ENCODE measurements at regions not wholly inside any gene's neighbourhood (a gene's known extent, or its start where the extent isn't known, plus 50 kb on each side); places are given as distances from the start of the nearest gene placed in this dataset.

DNA sequence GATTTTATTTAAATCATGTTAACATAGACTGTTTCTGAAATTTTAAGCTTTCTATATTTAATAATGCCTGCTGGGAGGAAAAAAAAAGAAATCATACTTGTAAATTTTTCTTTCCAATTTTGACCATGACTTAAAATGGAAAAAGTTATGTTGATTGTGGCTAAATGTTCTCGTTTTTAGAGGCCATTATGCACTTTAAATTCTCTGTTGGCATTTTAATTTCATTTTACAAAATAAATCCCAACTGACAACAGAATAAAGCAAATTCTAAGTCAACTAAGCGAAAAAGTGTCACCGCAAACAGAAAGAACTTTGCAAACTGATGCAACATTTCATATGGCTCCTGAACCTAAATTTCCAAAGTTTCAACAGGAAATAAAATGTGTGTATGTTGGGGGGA lies 74.8 kb upstream of the G2E3 start:
- no peak overlapping the region for H3K4me3 Mint-ChIP-seq
- H3K36me3 Mint-ChIP-seq, result no peaks in the 10 kb centered on the region
- no peak overlapping the region for H3K27ac Mint-ChIP-seq
- no peaks in the 10 kb centered on the region for H3K27me3 Mint-ChIP-seq
- ATAC-seq, result no peak
- H3K4me1 Mint-ChIP-seq, result no peaks in the 10 kb centered on the region
- H3K9me3 Mint-ChIP-seq, result no peaks in the 10 kb centered on the region

- no peaks in the 10 kb centered on the region for H3K36me3 Mint-ChIP-seq
- H3K27me3 Mint-ChIP-seq, result no peaks in the 10 kb centered on the region
- H3K27ac Mint-ChIP-seq, result no peak overlapping the region
- H3K9me3 Mint-ChIP-seq, result no peaks in the 10 kb centered on the region
- H3K4me1 Mint-ChIP-seq, result no peaks in the 10 kb centered on the region
- peak; percentile 36 for ATAC-seq
- no peak overlapping the region for H3K4me3 Mint-ChIP-seq
Measured at GRCh38 chr14:30484976-30485375, 74.0 kb upstream of the G2E3 start.

DNA sequence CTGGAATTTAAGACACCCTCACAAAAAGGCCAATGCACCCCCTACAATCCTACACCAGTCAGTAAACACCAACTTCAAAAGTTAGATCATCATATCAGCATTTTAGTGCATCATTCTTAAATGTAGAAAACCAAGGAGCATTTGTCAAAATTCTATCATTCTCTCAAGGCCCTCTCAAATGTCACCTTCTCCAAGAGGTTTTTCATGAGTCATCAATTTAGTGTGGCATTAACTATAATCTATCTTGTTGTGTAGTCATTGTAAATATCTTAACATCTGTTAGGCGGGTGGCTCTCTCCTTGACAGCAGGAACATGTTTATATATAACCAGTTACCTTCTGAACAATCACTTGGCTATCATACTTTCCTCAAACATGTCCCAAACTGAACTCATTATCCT lies 62.1 kb upstream of the G2E3 start:
- no peaks in the 10 kb centered on the region for H3K4me1 Mint-ChIP-seq
- ATAC-seq, result no peak
- H3K27me3 Mint-ChIP-seq, result no peaks in the 10 kb centered on the region
- no peaks in the 10 kb centered on the region for H3K9me3 Mint-ChIP-seq
- H3K36me3 Mint-ChIP-seq, result no peaks in the 10 kb centered on the region
- no peak overlapping the region for H3K4me3 Mint-ChIP-seq
- H3K27ac Mint-ChIP-seq, result no peak overlapping the region

DNA sequence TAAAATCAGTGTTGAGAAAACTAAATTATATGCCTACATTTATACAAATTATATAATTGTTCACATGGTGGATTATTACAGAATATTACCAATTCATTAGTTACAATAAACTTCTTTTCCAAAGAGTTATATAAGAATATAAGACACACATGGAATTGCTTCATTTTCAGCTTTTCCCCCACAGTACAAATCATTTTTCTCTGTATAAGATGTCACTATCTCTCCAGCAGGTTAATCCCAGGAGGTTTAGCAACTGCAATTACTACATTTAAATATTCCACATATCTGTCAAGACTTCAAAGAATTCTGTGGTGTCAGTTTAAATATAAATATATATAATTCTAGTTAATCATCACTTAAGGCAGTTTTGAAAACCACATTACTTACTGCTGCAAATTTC lies 59.6 kb upstream of the G2E3 start:
- ATAC-seq, result no peak
- no peaks in the 10 kb centered on the region for H3K9me3 Mint-ChIP-seq
- H3K27me3 Mint-ChIP-seq, result no peaks in the 10 kb centered on the region
- no peaks in the 10 kb centered on the region for H3K36me3 Mint-ChIP-seq
- no peak overlapping the region for H3K4me3 Mint-ChIP-seq
- no peak overlapping the region for H3K27ac Mint-ChIP-seq
- no peaks in the 10 kb centered on the region for H3K4me1 Mint-ChIP-seq

DNA sequence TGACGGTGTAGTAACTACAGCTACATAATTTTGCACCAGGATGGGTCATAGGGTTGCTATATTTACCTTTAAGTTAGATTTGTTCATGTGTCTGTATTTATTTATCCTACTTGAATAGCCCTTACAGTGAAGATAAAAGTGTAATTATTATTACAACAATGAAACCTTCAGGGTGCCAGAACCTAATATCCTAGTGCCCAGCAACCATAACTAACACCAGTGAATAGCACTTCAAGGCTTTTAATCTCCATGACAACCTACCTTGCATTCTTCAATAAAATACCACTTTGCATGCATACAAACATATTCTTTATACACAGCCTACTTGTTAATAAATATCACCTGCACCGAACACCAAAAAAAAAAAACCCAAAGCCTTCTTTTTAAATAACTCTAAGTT lies 58.7 kb upstream of the G2E3 start:
- H3K9me3 Mint-ChIP-seq, result no peaks in the 10 kb centered on the region
- H3K4me1 Mint-ChIP-seq, result no peaks in the 10 kb centered on the region
- no peaks in the 10 kb centered on the region for H3K36me3 Mint-ChIP-seq
- no peak overlapping the region for H3K4me3 Mint-ChIP-seq
- no peak for ATAC-seq
- no peaks in the 10 kb centered on the region for H3K27me3 Mint-ChIP-seq
- no peak overlapping the region for H3K27ac Mint-ChIP-seq

- Mint-ChIP-seq H3K4me1 (no peaks in the 10 kb centered on the region), H3K36me3 (no peaks in the 10 kb centered on the region), H3K27me3 (peaks cover 51% of the 10 kb centered on the region), H3K9me3 (no peaks in the 10 kb centered on the region), H3K27ac (no peak overlapping the region), H3K4me3 (no peak overlapping the region)
- ATAC-seq, result no peak
Measured at GRCh38 chr14:30507209-30507608, 51.7 kb upstream of the G2E3 start.

Measured in stimulated activated memory B cell treated with anti-CD40 and anti-IgM and Interleukin-4, amounts not matched to agents 10 μg/mL and 1 μg/mL and 100 μg/mL, for 72 hours (primary cell).